ENCODE measurements at regions not wholly inside any gene's neighbourhood (a gene's known extent, or its start where the extent isn't known, plus 50 kb on each side); places are given as distances from the start of the nearest gene placed in this dataset.

- Histone ChIP-seq H3K27me3 (ENCODE audit: insufficient read depth in 3 of 3, low read length in 2 of 3) (no peaks in the 10 kb centered on the region), H3K4me1 (no peaks in the 10 kb centered on the region), H3K36me3 (ENCODE audit: insufficient read depth in 1 of 2, low read depth in 1 of 2) (no peaks in the 10 kb centered on the region), H3K9me3 (no peaks in the 10 kb centered on the region), H3K27ac (no peak overlapping the region), H3K4me3 (no peak overlapping the region)
- WGBS, 3 donors = 0 to 12% (median 10%) methylated on average over 1 of the region's 1 CpG
- ATAC-seq (no peak), DNase-seq (no peak)
- TF ChIP-seq CTCF (IDR thresholded peaks at IDR 0.05) = no peak
- intact Hi-C loops (cut with DNase I) = no loop called here
These were observed 664.3 kb upstream of the EDIL3 start for GRCh38 chr5:85049020-85049419.

- no peaks in the 10 kb centered on the region for H3K27me3 ChIP-seq (ENCODE audit: insufficient read depth in 3 of 3, low read length in 2 of 3)
- intact Hi-C loops (cut with DNase I) = no loop called here
- no peak overlapping the region for H3K4me3 ChIP-seq
- H3K4me1 ChIP-seq = no peaks in the 10 kb centered on the region
- DNase-seq (no peak), ATAC-seq (no peak)
- no peaks in the 10 kb centered on the region for H3K9me3 ChIP-seq
- 54 to 65% (median 63%) methylated on average over 3 of the region's 3 CpGs for WGBS, 3 donors
- H3K27ac ChIP-seq = no peak overlapping the region
- H3K36me3 ChIP-seq (ENCODE audit: insufficient read depth in 1 of 2, low read depth in 1 of 2) = no peaks in the 10 kb centered on the region
- TF ChIP-seq CTCF (IDR thresholded peaks at IDR 0.05) = no peak
These were observed 668.1 kb upstream of the EDIL3 start for GRCh38 chr5:85052826-85053225.

- WGBS, 3 donors = 81 to 88% (median 82%) methylated on average over 8 of the region's 8 CpGs
- intact Hi-C loops (cut with DNase I) = no loop called here
- no peaks in the 10 kb centered on the region for H3K9me3 ChIP-seq
- TF ChIP-seq CTCF (IDR thresholded peaks at IDR 0.05) = no peak
- DNase-seq = no peak
- H3K27ac ChIP-seq = no peak overlapping the region
- ATAC-seq = no peak
- H3K4me3 ChIP-seq = no peak overlapping the region
- no peaks in the 10 kb centered on the region for H3K27me3 ChIP-seq (ENCODE audit: insufficient read depth in 3 of 3, low read length in 2 of 3)
- H3K36me3 ChIP-seq (ENCODE audit: insufficient read depth in 1 of 2, low read depth in 1 of 2) = no peaks in the 10 kb centered on the region
- H3K4me1 ChIP-seq = no peaks in the 10 kb centered on the region
These were observed 685.3 kb upstream of the EDIL3 start for GRCh38 chr5:85069659-85070640.

GRCh38 chr5:85077581-85077980, 692.9 kb upstream of the EDIL3 start:
- no peaks in the 10 kb centered on the region for H3K36me3 ChIP-seq (ENCODE audit: insufficient read depth in 1 of 2, low read depth in 1 of 2)
- no peaks in the 10 kb centered on the region for H3K9me3 ChIP-seq
- no peak overlapping the region for H3K27ac ChIP-seq
- H3K27me3 ChIP-seq (ENCODE audit: insufficient read depth in 3 of 3, low read length in 2 of 3) = peaks cover 0 to 3% (median 0%) of the 10 kb centered on the region in 3 donors
- no peak for ATAC-seq
- no peaks in the 10 kb centered on the region for H3K4me1 ChIP-seq
- no peak for TF ChIP-seq CTCF (IDR thresholded peaks at IDR 0.05)
- DNase-seq = no peak
- H3K4me3 ChIP-seq = no peak overlapping the region
- intact Hi-C loops (cut with DNase I) = no loop called here

Data from psoas muscle (tissue), 7 donors.